NCI-H1694 treated with DMSO at 0.1 percent for 48 hours (cell line): ENCODE measurements at regions not wholly inside any gene's neighbourhood (a gene's known extent, or its start where the extent isn't known, plus 50 kb on each side); places are given as distances from the start of the nearest gene placed in this dataset.

Source experiments
- DNase-seq: peaks from one replicate; lab custom pipeline; 2025; lab: John Stamatoyannopoulos, UW

- DNase-seq = no peak
Measured at GRCh38 chr11:128219731-128220120, 367.6 kb downstream of the ETS1 start.

GRCh38 chr11:128216198-128216597 lies 371.2 kb downstream of the ETS1 start:
- no peak for DNase-seq

- DNase-seq = no peak
Measured at GRCh38 chr11:128215238-128215882, 372.0 kb downstream of the ETS1 start.

- no peak for DNase-seq
Measured at GRCh38 chr11:128214263-128214662, 373.1 kb downstream of the ETS1 start.

DNA sequence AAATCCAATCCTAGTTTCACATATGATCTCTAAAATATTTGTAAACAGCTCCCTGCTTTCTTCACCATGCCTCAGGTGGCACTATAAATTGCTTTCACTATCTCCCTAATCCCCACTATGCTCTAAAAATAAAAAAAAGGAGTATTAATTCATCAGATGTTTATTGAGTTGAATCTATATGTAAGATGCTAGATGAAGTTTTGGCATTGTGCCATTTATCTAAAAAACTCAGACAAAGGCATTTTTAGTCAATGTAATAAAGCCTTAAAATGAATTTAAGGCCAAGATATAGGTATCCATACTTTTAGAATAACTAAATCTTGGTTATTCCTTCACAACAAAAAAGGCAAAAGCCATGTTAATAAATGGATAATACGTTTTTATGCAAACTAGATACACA lies 373.9 kb downstream of the ETS1 start:
- DNase-seq = no peak

- no peak for DNase-seq
Measured at GRCh38 chr11:128212324-128212723, 375.0 kb downstream of the ETS1 start.

DNA sequence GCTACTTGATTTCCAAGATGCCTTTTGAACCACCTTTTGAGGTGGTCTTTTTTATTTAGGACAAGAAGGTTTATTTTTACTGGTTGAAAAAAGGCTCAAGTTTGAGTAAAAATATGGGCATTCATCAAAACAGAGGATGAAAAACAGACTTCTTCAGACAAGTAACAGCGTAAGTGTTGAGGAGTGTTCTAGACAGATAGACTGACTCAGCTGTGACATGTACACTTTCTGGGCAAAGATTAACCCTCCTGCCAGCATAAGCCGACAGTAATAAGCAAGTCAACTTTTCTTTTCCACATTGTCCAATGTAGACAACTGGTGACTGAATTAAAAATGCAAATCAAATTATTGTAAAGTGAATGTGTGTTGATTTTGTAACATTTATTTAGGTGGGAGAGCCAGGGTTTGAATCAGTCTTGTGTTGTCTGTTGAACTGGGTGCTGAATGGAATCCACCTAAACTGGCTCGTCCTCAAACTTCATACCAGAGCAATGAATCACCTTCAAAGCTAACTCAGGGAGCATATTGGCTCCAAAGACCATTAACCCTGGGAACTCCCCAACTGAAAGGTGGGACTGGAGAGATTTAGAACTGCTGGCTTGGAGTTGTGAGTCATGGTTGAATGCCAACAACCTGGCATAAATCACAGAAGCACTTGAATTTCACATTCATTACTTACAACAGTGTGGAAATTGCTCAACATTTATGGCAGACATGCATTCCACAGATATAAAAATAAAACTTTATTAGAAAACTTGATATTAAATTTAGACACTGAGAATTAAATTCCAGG lies 377.0 kb downstream of the ETS1 start:
- DNase-seq = no peak

GRCh38 chr11:128209138-128209435 lies 378.3 kb downstream of the ETS1 start:
- DNase-seq = no peak

- DNase-seq = no peak
Measured at GRCh38 chr11:128208329-128209137, 378.8 kb downstream of the ETS1 start.

- DNase-seq = no peak
Measured at GRCh38 chr11:128207861-128208321, 379.5 kb downstream of the ETS1 start.

DNA sequence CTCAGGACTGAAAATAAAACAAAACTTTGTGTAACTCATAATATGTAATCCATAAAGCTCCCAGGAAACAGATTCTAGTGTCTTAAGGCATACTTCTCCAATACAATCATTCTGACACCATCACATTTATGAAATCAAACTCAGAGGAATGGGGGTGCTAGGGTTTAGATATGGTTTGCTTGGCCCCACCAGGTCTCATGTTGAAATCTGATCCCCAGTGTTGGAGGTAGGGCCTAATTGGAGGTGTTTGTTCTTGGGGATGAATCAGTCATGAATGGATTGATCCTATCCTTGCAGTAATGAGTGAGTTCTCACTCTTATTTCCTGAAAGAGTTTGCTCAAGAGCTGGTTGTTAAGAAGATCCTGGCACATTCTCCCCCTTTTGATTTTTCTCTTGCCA lies 380.9 kb downstream of the ETS1 start:
- no peak for DNase-seq

DNA sequence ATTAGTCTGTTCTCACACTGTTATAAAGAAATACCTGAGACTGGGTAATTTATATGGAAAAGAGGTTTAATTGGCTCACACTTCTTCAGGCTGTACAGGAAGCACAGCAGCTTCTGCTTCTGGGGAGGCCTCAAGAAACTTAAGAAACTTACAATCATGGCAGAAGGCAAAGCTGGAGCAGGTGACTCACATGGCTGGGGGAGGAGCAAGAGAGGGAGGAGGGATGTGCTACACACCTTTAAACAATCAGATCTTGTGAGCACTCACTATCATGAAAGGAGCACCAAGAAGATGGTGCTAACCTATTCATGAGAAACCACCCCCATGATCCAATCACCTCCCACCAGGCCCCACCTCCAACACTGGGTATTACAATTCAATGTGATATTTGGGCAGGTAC lies 381.6 kb downstream of the ETS1 start:
- no peak for DNase-seq

GRCh38 chr11:128204898-128205297 lies 382.5 kb downstream of the ETS1 start:
- no peak for DNase-seq

GRCh38 chr11:128201801-128202200 lies 385.6 kb downstream of the ETS1 start:
- DNase-seq = no peak

DNA sequence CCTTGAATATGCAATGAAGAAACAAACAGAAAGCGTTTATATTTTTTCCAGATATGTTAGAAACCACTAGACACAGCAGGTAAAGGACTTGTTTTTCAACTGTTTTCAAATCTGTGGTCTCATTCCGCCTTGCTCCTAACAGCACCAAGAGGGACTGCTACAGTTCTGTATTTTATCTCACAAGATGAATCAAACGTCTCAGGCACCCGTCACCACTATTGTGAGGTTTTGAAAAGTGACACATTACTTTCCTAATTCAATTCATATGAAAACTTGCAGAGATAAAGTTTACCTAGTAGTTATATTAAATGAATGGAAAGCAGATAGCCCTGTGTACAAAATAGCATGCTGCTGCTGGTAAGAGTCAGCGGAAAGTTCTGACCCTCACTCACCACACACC lies 386.3 kb downstream of the ETS1 start:
- DNase-seq = no peak

GRCh38 chr11:128200467-128200866 lies 386.9 kb downstream of the ETS1 start:
- DNase-seq = no peak

DNA sequence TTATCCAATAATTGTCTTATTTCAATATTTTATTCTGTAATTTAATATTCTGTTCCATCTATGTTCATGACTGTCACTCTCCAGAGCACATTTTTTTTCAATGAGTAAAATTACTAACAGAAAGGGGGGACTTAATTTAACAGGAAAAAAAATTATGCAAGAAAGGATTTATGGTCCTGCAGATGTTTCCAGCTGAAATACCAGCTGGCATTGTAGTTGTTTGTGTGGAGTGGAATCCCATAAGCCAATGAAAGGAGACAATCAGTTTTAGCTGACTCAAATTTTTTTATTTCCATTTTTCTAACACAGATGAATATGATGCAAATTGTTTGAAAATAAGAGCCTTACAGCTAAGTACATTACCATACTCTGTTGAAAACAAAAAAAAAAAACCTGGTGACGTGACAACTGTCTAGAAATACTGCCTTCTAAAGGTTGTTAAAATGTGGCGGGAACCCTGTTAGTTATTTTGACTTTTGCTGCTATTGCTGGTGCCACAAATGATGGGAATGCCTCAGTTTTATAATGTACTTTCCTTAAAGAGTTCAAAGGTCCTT lies 389.1 kb downstream of the ETS1 start:
- no peak for DNase-seq

DNA sequence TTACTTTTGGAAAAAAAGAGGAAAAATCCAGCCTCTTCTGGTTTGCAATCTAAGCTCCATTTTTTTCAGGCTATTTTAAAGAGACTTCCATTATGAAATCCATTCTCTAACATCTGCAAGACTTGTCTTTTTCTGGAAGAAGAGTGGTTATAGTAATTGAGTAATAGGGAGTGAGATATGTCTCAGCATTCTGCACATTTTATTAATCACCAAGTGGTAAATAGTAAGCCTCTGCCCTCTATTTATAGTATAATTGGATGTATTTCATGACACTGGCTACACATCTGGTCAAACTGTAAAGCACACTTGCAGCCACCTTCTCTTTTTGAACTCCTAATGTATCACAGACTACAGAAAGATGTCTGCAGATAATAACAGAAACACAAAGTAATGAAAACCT lies 391.1 kb downstream of the ETS1 start:
- DNase-seq = no peak

DNA sequence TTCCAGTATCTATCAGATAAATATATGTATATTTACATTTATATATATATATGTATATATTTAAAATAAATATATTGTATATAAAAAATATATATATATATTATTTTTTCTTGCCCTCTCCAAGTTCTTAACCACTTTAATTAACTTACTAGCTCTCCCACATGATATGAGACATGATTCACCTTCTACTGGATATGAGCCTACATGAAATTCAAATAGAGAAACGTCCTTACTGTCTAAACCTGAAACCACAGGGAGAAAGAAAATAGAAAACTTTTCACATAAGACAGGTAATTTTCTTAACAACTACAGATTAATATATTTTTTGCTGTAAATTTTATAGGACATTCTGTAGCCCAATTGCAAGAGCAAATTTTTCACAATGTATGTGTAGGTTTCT lies 391.6 kb downstream of the ETS1 start:
- DNase-seq = no peak

DNA sequence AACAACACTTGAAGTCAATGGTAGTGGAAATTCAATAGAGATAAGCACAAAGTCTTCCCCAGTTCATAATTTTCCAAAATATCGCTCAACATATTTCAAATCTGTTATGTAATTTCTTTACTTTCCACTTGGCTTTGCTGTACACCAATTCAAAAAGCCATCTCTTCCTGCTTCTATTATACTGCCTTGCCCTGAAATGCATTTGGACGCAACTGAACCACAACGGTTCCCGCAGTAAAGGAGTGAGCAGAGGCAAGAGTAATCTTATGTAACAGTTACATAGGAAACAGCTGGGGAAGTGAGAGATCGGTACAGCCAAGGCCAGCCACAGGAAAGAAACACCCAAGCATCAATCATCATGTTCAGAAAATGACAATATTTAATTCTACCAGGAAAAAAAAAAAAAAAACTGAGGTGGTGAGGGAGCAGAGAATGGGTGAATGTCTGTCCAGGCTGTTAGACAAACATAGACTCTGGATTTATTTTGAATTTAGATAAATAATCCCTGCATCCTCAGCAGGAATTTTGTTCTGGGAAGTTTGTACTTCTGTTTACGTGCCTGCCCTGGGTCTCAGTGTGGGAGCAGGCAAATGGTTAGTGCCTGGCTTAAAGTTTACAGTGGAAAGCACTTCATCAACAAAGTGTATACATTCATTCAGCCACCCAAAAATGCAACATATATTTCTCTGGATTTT lies 392.2 kb downstream of the ETS1 start:
- no peak for DNase-seq

GRCh38 chr11:128194216-128194615 lies 393.1 kb downstream of the ETS1 start:
- DNase-seq = no peak

DNA sequence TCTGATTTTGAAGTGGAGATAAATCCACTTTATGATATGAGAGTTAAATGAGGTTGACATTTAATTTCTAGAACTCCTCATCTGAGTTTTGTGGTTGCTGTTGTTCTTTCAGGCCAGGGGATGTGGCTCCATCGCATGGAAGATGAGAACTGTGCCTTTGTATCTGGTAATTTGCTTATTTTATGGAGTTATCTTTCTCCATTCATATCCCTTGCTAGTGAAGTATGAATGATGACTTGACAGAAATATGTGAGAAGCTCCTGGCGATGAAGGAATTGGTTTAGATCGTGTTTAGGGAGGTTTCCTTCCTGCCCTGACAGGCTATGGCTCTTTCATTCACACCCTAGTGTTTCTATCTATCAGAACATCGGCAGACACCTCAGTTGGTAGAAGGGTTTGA lies 393.7 kb downstream of the ETS1 start:
- no peak for DNase-seq
